HG03565 (cell line): ENCODE measurements at regions not wholly inside any gene's neighbourhood (a gene's known extent, or its start where the extent isn't known, plus 50 kb on each side); places are given as distances from the start of the nearest gene placed in this dataset.
"Not testable (repeated sequence)": the region's sequence is repeated elsewhere in the genome, so short reads cannot be mapped to it uniquely, and the experiment has no call there.

Experiments
- ATAC-seq: cut with Tn5 transposase; IDR thresholded peaks from one replicate; pipeline ENCODE4 v1.9.1; 2021; ENCODE audit warnings: mild to moderate bottlenecking, moderate library complexity; ENCODE audit not compliant: unreplicated experiment

DNA sequence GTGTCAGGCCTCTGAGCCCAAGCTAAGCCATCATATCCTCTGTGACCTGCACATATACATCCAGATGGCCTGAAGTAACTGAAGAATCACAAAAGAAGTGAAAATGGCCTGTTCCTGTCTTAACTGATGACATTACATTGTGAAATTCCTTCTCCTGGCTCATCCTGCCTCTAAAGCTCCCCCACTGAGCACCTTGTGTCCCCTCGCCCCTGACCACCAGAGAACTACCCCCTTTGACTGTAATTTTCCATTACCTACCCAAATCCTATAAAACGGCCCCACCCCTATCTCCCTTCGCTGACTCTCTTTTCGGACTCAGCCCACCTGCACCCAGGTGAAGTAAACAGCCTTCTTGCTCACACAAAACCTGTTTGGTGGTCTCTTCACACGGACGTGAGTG lies 1466.6 kb upstream of the GOT2 start:
- not testable (repeated sequence) for ATAC-seq

DNA sequence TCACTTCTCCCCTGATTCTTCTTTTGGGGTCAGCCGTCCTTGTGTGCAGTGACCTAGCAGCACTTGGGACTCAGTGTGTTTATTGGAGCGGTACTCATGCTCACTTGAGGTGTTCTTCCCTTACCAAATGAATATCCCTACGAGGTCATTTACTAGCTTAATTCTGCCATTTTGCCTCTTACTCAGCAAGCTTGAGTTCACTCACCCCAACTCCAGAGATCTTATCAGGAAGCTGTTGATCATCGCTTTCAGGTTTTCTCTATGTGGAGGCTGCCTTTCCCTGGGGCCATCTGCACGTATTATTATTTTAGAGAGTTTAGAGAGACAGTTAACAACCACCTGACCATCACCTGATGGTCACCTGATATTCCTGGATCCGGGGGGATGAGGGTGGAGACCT lies 1466.0 kb upstream of the GOT2 start:
- ATAC-seq = no peak

DNA sequence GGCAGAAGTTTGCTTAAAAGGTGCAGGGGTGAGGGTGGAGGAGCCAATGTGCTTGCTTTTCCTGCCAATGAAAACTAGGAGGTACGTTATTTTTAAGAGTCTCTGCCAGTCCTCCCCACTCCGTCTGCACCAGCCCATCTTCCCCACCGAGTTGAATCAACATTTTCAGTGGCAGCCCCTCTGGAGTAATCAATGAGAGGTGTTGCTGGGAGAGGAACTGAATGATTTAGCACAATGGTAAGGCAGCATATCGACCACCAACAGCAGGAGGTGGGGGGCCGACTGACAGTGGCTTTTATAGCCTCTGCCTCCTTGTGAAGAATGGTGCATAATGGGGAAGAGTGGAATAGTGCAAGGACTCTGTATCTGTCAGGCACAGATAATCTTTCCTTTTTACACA lies 1465.0 kb upstream of the GOT2 start:
- no peak for ATAC-seq

- ATAC-seq = no peak
Observed at GRCh38 chr16:60181536-60181935, 1447.4 kb upstream of the GOT2 start.

GRCh38 chr16:60180609-60181008 lies 1446.5 kb upstream of the GOT2 start:
- ATAC-seq = no peak

- no peak for ATAC-seq
Observed at GRCh38 chr16:60170196-60170595, 1436.1 kb upstream of the GOT2 start.

GRCh38 chr16:60166111-60166510 lies 1432.0 kb upstream of the GOT2 start:
- ATAC-seq = no peak

GRCh38 chr16:60151987-60152386 lies 1417.9 kb upstream of the GOT2 start:
- no peak for ATAC-seq

DNA sequence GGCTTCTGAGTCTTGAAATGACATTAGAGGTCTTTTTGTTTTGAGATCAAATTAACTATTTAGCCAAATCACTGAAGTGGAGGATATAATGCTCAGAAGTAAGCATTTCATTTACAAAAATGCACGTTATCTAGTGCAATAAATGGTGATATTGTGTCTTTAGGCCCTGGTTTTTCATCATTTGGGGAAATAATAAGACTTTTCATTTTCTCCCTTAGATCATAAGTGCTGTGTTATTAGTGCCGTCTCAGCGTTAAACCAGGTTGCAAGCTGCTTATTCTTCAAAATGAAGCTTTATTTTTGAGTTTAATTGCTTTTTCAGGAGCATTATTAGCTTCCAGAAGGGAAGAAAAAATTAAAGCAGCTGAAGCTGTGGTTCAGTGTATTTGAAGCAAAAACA lies 1416.8 kb upstream of the GOT2 start:
- ATAC-seq = no peak

DNA sequence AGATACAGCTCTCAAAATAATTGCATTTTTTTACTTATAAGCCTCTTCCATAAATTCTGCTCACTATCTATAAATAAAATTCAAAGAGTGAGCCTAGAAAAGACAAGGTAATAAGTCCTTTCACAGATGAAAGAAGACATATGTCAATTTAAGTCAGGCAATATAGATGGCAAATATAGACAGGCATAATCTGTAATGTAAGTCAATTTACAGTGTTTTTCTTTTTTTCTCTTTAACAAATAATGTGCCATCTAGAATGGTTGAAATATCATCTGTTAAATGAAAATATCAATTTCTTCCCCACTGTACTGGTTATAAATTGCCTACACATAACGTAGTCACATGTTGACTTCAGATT lies 1409.2 kb upstream of the GOT2 start:
- no peak for ATAC-seq

DNA sequence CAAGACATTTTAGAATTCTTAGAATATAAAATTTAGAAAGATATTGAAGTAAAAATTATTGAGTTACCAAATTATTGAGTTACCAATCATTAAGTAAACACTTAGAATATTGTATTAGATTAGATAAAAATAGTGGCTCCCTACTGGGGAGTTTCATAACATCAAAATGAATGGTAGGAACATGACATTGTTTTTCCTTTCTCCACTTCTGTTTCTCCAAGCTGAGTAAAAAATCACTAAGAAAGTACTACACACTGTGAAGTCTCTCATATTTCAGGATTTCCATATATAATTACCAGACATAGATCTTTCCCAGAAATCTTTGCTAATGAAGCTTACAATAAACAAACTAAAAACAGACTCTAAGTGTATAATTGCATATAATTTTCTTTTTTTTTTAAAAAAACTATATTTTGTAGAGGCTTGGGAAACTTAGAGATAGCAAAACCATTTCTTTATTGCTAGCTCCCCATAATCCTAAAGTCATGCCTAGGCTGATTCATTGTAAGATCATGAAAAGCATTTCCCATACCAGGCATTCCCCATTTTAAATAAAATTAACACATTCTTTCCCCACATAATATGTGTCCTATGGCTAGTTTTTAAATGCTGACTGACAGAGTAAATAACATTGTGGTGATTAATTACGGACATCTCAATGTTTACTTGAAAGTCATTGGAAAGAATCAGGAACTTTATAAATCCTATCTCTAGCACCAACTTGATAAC lies 1408.7 kb upstream of the GOT2 start:
- ATAC-seq = no peak

- no peak for ATAC-seq
Observed at GRCh38 chr16:60137891-60138290, 1403.8 kb upstream of the GOT2 start.

GRCh38 chr16:60127196-60127595 lies 1393.1 kb upstream of the GOT2 start:
- ATAC-seq = no peak

DNA sequence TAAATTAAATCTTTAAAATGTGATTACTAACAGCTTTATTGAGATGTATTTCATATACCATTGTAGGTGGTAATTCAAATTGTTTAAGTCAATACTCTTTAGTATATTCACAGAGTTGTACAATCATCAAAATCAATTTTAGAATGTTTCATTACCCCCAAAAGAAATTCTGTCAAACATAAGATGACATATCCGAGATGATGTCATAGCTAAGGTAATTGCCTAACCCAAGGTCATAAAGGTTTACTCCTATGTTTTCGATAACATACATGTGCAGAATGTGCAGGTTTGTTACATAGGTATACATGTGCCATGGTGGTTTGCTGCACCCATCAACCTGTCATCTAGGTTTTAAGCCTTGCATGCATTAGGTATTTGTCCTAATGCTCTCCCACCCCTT lies 1392.0 kb upstream of the GOT2 start:
- ATAC-seq = not testable (repeated sequence)

DNA sequence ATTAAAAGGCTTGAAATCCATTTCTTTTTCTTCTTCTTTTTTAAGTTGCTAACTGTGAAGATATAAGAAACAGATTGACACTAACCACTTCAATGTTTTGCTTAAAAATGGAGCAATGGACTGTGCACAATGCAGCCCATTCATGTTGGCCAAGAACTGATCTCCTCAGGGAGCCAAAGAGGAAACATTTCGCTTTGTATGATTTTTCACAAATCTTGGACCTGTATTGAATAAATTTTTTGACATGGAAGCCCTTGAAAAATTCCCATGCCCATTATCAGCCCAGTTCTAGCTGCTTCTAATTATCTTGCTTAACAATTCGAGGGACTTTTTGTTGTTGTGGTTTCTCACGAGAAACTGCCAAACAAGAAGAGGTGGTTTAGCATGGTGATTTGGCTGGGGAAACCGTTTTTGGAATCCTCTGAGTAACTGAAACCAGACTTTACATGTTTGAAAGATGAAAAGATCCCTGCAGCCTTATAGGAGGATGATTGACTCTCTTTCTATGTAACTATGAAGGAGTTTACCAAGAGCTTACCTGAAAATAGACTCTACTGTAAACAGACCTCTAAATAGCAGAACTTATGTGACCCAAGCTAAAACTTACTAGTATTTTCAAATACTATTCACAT lies 1389.4 kb upstream of the GOT2 start:
- no peak for ATAC-seq

DNA sequence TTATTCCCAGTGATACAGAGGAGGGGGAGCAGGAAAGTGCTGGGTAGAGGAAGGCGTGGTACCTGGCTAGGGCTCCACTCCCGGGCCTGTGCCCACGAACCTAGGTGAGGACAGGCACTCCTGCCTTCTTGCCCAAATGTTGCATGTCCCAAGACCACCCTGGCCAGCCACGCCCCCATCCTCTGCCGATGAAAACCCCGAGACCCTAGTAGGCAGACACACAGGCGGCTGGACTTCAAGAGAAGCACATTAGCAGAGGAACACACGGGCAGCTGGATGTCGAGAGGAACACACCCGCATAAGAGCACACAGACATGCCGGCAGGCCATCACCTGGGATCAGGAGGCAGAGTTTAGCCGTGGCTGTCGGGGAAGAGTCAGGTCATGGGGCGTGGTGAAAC lies 1386.5 kb upstream of the GOT2 start:
- no peak for ATAC-seq

- no peak for ATAC-seq
Observed at GRCh38 chr16:60110531-60110930, 1376.4 kb upstream of the GOT2 start.

- ATAC-seq = no peak
Observed at GRCh38 chr16:60107871-60108270, 1373.8 kb upstream of the GOT2 start.

DNA sequence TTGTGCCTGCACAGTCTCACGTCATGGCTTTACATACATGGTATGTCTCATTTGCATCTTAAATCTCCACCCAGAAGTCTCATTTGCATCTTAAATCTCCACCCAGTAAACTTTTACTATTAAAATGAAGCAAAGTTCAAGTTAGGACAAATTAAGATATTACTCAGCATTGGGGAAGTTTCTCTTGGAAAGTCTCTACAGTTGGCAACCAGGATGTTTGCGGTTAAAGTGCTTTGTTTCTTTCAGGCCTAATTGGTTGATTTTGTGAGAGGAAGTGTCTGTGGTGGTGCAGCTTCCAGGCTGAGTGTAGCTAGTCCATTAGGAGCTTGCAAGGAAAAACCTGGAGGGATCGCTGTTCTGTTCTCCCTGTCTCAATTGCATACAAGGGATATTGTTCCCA lies 1373.3 kb upstream of the GOT2 start:
- no peak for ATAC-seq

- ATAC-seq = no peak
Observed at GRCh38 chr16:60100371-60100770, 1366.3 kb upstream of the GOT2 start.

DNA sequence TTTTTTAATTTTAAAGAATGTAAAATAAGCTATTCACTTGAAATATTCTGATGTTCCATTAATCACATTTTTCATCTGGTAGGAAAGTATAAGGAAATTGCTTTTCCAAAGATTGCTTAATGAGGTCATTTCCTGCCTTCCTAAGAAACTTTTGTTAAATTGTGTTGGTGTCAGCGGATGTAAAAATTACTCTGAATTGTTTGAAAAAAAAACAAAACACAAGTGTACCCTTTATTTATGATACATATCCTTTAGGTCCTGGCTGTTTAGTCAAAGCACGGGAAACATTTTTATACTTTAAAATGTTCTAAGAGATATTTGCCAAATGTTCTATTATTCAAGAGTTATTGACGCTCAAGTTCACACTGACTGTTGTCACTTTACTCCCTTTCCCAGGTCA lies 1357.4 kb upstream of the GOT2 start:
- no peak for ATAC-seq

DNA sequence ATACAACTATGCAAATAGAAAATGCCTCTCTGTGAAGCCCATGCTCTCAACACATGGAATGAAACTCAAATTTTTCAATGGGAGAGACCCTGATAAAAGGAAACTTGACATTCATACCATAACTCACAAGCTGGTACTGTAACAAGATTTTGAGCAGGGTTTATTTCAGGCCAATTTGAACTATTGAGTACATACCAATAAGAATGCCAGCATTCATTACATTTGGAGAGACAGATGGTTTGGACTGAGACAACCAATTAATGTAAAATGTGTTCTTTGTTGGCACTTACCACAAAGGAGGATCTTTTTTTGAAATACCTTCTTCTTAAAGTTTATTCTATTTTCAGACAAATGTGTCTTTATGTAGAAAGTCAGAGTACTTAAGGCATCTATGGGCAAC lies 1357.0 kb upstream of the GOT2 start:
- ATAC-seq = no peak

- no peak for ATAC-seq
Observed at GRCh38 chr16:60087530-60087929, 1353.4 kb upstream of the GOT2 start.
